GM12865 (cell line): ENCODE measurements at regions not wholly inside any gene's neighbourhood (a gene's known extent, or its start where the extent isn't known, plus 50 kb on each side); places are given as distances from the start of the nearest gene placed in this dataset.

Experiments
- DNase-seq: peaks from one replicate; pipeline ENCODE4 v3.0.0; 2010; ENCODE audit warnings: low read depth
- H3K4me3 ChIP-seq: 2 replicates; pipeline ENCODE4 v1.5.1; 2011; ENCODE audit warnings: mild to moderate bottlenecking, low read depth, low read length, control low read depth
- TF ChIP-seq, protein P1 (sequence below): IDR thresholded peaks from 2 replicates; pipeline ENCODE4 v1.5.1; 2011; ENCODE audit warnings: low read length, control low read depth, low read depth, inconsistent platforms; ENCODE audit not compliant: insufficient read depth; ENCODE audit errors: missing control alignments

DNA sequence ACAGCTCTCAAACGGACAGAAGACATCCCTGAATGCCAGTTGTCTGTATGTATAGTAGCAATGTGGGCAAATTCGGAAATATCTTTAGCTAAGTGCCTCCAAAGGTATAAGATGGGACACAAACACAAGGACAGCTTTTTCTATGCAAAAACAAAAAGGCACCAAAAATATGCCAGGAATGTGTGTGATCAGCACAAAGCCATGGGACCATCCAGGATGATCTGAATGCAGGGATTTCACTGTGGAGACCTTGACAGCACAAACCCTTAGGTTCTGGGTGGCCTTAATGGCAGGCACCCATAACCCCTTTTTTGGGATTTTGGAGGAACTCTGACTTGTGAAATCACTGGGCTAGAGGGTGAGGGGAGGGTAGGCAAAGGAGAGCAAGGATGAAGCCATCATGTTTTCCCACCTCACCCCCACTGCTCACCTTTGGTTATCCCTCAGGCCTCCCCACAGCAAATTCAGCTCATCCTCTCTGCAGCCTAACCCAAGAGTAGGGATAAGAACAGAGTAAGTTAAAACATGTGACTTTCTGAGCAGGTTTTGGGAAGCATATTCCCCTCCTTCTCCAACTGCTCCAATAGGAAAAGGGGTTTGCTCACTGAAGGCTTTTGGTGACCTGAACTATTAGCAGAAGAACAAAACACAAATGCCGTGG, 154.6 kb downstream of the SNX19 start:
- no peak for DNase-seq
- TF ChIP-seq, protein P1, sequence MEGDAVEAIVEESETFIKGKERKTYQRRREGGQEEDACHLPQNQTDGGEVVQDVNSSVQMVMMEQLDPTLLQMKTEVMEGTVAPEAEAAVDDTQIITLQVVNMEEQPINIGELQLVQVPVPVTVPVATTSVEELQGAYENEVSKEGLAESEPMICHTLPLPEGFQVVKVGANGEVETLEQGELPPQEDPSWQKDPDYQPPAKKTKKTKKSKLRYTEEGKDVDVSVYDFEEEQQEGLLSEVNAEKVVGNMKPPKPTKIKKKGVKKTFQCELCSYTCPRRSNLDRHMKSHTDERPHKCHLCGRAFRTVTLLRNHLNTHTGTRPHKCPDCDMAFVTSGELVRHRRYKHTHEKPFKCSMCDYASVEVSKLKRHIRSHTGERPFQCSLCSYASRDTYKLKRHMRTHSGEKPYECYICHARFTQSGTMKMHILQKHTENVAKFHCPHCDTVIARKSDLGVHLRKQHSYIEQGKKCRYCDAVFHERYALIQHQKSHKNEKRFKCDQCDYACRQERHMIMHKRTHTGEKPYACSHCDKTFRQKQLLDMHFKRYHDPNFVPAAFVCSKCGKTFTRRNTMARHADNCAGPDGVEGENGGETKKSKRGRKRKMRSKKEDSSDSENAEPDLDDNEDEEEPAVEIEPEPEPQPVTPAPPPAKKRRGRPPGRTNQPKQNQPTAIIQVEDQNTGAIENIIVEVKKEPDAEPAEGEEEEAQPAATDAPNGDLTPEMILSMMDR = no peak
- no peak overlapping the region for H3K4me3 ChIP-seq

DNA sequence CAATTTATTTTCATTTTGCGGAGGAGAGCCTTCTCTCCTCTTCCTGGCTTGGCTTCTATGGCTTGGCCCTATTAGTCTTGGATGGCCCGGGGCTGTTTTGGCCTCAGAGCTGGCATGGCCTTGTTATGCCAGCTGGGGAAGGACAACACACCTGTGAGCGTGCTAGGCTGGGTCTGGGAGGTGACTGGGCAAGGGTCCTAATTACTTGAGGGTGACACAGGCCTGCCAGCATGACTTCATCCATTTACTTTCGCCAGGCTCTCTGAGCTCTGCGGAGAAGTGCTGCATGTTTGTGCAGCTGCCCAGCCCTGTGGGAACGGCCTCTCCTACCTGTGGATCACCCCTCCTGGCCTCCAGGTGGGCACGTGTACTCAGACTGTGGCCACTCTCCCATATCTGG, 153.6 kb downstream of the SNX19 start:
- no peak overlapping the region for H3K4me3 ChIP-seq
- TF ChIP-seq, protein P1 = no peak
- no peak for DNase-seq

DNA sequence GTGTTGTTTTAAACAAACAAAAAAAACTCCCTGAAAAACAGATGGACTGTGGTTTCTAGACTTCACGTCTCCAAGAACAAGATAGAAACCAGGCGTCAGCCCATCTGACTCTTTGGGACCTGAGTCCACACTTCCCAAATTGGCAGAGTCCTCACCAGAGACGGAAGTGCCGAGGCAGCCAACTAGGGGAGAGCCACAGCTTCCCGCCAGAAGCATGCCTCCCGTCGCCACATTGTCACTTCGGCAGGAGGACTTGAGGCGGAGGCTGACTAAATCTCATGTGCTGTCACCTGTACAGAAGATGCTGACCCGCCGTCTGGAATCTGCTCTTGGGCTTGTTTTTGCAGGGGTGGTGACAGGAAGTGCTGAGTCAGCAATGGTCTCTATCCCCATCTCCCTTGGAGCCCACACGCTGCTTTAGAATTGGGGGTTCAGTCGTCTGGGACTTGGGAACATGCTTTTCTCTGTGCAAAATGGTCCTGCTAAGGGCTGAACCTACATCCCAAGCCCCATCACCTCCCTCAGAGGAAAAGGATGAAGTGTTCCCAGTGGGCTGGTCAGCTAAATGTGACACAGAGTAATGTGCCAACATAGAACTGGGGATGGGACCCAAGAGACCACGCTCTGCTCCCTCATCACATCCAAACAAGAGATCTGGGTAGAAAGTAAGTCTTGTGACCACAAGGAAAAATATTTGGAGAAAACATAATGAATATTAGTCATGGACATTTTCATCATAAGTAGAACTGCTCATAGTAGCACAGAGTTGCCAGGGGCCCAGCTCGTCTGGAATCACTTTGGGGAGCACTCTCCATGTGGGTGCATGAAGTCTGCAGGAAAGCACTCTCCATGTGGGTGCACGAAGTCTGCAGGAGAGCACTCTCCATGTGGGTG, 152.9 kb downstream of the SNX19 start:
- TF ChIP-seq, protein P1 = no peak
- H3K4me3 ChIP-seq = no peak overlapping the region
- no peak for DNase-seq

DNA sequence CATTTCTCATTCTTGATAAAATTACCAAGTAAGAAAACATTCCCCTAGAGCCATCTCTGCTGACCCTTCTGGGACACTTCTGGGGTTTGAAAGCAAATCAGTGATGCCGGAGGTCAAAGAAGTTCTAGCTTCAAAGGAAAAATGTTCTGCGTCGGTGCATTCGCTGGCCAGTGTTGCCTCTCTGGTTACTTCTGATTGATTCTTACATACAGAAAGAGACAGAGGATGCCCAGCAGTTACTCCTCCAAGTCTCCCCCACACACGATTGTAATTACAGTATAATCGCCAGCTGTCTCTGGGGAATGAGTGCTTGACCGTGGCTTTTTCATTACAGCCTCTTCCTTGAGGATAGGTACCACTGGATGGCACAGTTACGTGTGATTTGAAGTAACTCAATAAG, 150.9 kb downstream of the SNX19 start:
- TF ChIP-seq, protein P1 = no peak
- DNase-seq = no peak
- no peak overlapping the region for H3K4me3 ChIP-seq

DNA sequence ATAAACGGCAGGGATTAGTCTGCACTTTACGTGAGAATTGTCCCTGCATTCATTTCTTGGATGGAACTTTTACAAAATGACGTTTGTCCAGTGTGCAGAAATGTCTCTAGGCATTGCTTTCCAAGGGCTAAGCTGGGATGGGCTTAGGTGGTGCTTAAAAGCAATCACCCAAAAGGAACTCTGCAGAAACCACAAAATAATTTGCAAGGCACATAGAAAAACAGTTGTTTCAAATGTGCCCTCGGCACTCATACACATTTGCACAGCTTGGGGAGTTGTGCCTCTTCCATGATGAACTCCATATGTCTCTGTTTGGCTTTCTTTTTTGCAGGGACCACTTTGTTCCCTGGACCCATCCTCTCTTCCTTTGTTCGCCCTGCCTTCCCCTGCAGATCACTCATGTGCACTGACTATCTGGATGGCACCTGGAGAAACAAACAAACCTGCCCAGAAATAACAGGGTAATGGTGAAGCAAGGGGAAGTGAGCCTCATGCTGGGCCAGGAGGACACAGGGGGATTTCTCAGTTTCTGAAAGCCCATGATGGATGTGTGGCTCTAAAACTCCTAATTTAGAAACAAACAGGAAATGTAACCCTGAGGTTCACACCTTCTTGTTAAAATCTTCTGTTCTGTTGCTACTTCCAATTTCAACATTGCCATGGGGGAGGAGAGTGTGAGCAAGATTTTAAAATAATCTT, 150.2 kb downstream of the SNX19 start:
- TF ChIP-seq, protein P1 = no peak
- H3K4me3 ChIP-seq = peak overlapping the region; percentile 2; the same call in 1 of the 2 replicates
- DNase-seq = peak; percentile 90

DNA sequence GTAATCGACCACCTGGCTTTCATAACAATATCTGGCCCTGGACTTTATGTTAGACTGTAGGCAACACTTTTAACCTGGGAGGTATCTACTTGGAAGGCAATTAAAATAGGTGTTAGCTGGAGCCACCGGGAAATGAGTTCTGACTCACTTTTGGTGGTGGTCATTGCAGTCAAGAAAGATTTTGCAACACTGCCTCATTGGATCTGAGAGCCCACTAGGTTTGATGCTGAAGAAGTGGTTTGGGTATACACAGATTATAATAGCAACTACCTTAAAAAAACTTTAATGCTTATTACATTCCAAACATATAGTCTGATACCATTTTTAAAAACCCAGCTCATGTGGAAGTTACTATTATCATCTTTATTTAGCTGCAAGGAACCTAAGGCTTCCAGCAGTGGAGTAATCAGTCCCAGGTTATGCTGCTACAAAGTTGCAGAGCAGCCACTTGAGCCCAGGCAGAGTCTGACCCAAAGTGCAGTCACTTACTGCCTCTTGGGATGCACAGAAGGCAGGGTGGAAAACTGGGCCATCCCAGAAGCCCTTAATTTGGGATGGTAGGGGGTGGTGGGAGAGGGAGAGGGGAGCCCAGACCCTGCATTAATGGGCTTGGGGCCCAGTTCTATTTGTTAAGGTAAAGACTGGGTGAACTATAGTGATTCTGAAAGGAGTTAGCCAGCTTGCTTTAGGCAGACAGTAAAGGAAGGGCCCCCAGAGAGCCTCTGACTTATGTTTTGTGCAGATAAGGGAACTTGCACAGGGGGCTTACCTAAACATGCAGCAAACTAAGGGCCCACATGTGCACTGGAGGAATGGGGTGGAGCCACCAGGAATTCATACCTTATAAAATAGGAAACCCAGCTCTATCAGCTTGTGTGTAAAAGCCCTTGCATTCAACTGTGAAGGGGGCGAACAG, 149.4 kb downstream of the SNX19 start:
- peak; percentile 38 for DNase-seq
- no peak overlapping the region for H3K4me3 ChIP-seq
- TF ChIP-seq, protein P1 = no peak
